ENCODE measurements at regions not wholly inside any gene's neighbourhood (a gene's known extent, or its start where the extent isn't known, plus 50 kb on each side); places are given as distances from the start of the nearest gene placed in this dataset.
"Not testable (repeated sequence)": the region's sequence is repeated elsewhere in the genome, so short reads cannot be mapped to it uniquely, and the experiment has no call there.

DNA sequence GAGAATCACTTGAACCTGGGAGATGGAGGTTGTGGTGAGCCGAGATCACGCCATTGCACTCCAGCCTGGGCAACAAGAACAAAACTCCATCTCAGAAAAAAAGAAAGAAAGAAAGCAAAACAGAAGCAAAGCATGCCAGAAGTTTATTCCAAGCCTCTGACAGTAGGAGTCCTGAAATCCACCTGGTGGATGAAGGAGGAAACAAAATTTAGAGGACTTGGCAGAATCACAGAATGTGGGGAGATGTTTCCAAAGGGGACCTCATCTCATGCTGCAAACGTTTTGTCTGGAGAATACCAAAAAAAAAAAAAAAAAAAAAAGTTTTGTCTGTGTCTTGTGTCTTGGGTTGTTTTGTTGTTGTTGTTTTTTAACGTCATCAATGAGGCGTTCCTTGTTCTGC, 141.1 kb upstream of the RRN3 start:
- H3K27ac ChIP-seq (ENCODE audit: extremely low read depth, low read depth, low read length); POLR2A ChIA-PET; H3K9me3 ChIP-seq (replicated peaks; ENCODE audit: control insufficient read depth, insufficient read depth, low read depth, low read length); H3K4me2 ChIP-seq (ENCODE audit: insufficient read depth, low read length); H3K4me1 ChIP-seq (replicated peaks in 1 of 2; ENCODE audit: control insufficient read depth in 2 of 2, insufficient read depth in 2 of 2, low read length in 2 of 2); DNase-seq (ENCODE audit: extremely low read depth in 1 of 4, low spot score in 3 of 4); H3K9ac ChIP-seq (ENCODE audit: insufficient read depth in 1 of 2, low read depth in 2 of 2, low read length in 2 of 2); H3K27me3 ChIP-seq (ENCODE audit: control insufficient read depth in 2 of 2, insufficient read depth in 2 of 2, low read length in 2 of 2); H3K36me3 ChIP-seq (ENCODE audit: control insufficient read depth, insufficient read depth, low read length); BruUV-seq (replicated peaks); in situ Hi-C loops (cut with MboI); CTCF ChIA-PET (ENCODE audit: low intra/inter-chr PET ratio); FAIRE-seq; H3K9me1 ChIP-seq (ENCODE audit: control insufficient read depth, insufficient read depth, low read length); H2AFZ ChIP-seq (ENCODE audit: low read depth, low read length); intact Hi-C loops (cut with micrococcal nuclease); H3K79me2 ChIP-seq (ENCODE audit: control insufficient read depth, insufficient read depth, low read length); H4K20me1 ChIP-seq (replicated peaks; ENCODE audit: control insufficient read depth, insufficient read depth, low read length); H3K4me3 ChIP-seq: not testable (repeated sequence)
- 0% methylated on average over 1 of the region's 5 CpGs for WGBS (ENCODE audit: insufficient coverage, low coverage, missing lambda C conversion rate)
- ATAC-seq, result peak; percentile 64; the same call in 2 of the 3 replicates

DNA sequence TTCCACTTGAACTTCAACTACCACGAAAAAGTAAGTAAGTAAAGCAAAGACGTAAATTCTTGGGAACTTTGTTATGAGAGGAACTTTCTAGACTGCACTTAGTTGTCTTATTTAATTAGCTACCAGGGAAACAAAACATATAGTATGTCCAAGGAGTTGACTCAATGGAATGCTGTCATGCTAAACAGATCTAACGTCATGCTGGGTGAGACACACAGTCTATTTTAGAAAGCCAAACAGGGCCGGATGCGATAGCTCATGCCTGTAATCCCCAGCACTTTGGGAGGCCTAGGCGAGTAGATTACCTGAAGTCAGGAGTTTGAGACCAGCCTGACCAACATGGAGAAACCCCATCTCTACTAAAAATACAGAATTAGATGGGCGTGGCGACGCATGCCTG, 140.6 kb upstream of the RRN3 start:
- intact Hi-C loops (cut with micrococcal nuclease); H3K4me3 ChIP-seq; H3K9ac ChIP-seq (ENCODE audit: insufficient read depth in 1 of 2, low read depth in 2 of 2, low read length in 2 of 2); H3K4me1 ChIP-seq (replicated peaks in 1 of 2; ENCODE audit: control insufficient read depth in 2 of 2, insufficient read depth in 2 of 2, low read length in 2 of 2); H3K9me3 ChIP-seq (replicated peaks; ENCODE audit: control insufficient read depth, insufficient read depth, low read depth, low read length); in situ Hi-C loops (cut with MboI); H3K9me1 ChIP-seq (ENCODE audit: control insufficient read depth, insufficient read depth, low read length); H3K79me2 ChIP-seq (ENCODE audit: control insufficient read depth, insufficient read depth, low read length); H3K4me2 ChIP-seq (ENCODE audit: insufficient read depth, low read length); BruUV-seq (replicated peaks); POLR2A ChIA-PET; H3K27ac ChIP-seq (ENCODE audit: extremely low read depth, low read depth, low read length); H4K20me1 ChIP-seq (replicated peaks; ENCODE audit: control insufficient read depth, insufficient read depth, low read length); H3K36me3 ChIP-seq (ENCODE audit: control insufficient read depth, insufficient read depth, low read length); ATAC-seq; FAIRE-seq; H2AFZ ChIP-seq (ENCODE audit: low read depth, low read length); DNase-seq (ENCODE audit: extremely low read depth in 1 of 4, low spot score in 3 of 4); H3K27me3 ChIP-seq (ENCODE audit: control insufficient read depth in 2 of 2, insufficient read depth in 2 of 2, low read length in 2 of 2); CTCF ChIA-PET (ENCODE audit: low intra/inter-chr PET ratio): not testable (repeated sequence)
- WGBS (ENCODE audit: insufficient coverage, low coverage, missing lambda C conversion rate), result no CpG with 5 or more reads among the region's 9 CpGs

DNA sequence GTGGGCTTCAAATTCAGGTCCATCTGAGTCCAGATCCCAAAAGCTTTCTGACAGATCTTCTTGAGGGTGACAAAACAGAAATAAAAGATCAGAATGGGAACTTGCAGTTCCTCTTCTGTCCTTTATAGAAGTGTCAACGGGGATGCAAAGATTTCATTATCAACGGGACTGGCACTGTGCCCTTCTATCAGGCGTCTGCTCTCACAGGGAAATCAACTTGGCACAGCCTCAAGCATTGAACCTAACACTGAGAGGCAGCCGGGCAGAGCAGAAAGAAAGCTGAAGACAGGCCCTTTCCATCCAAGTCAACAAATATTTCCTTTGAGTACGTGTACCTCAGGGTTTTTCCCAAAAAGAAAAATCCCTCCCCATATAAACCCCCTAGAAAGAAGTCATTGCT, 136.4 kb upstream of the RRN3 start:
- TSS peak; percentile 8 for BruUV-seq (replicated peaks)
- H3K4me2 ChIP-seq (ENCODE audit: insufficient read depth, low read length); H4K20me1 ChIP-seq (replicated peaks; ENCODE audit: control insufficient read depth, insufficient read depth, low read length); CTCF ChIA-PET (ENCODE audit: low intra/inter-chr PET ratio); POLR2A ChIA-PET; intact Hi-C loops (cut with micrococcal nuclease); H3K27me3 ChIP-seq (ENCODE audit: control insufficient read depth in 2 of 2, insufficient read depth in 2 of 2, low read length in 2 of 2); H3K36me3 ChIP-seq (ENCODE audit: control insufficient read depth, insufficient read depth, low read length); H3K4me1 ChIP-seq (replicated peaks in 1 of 2; ENCODE audit: control insufficient read depth in 2 of 2, insufficient read depth in 2 of 2, low read length in 2 of 2); H3K9me3 ChIP-seq (replicated peaks; ENCODE audit: control insufficient read depth, insufficient read depth, low read depth, low read length); H3K9ac ChIP-seq (ENCODE audit: insufficient read depth in 1 of 2, low read depth in 2 of 2, low read length in 2 of 2); H3K9me1 ChIP-seq (ENCODE audit: control insufficient read depth, insufficient read depth, low read length); DNase-seq (ENCODE audit: extremely low read depth in 1 of 4, low spot score in 3 of 4); H2AFZ ChIP-seq (ENCODE audit: low read depth, low read length); FAIRE-seq; ATAC-seq; in situ Hi-C loops (cut with MboI); H3K27ac ChIP-seq (ENCODE audit: extremely low read depth, low read depth, low read length); H3K4me3 ChIP-seq: not testable (repeated sequence)
- no CpG with 5 or more reads among the region's 5 CpGs for WGBS (ENCODE audit: insufficient coverage, low coverage, missing lambda C conversion rate)
- peaks cover 11% of the 10 kb centered on the region for H3K79me2 ChIP-seq (ENCODE audit: control insufficient read depth, insufficient read depth, low read length)

DNA sequence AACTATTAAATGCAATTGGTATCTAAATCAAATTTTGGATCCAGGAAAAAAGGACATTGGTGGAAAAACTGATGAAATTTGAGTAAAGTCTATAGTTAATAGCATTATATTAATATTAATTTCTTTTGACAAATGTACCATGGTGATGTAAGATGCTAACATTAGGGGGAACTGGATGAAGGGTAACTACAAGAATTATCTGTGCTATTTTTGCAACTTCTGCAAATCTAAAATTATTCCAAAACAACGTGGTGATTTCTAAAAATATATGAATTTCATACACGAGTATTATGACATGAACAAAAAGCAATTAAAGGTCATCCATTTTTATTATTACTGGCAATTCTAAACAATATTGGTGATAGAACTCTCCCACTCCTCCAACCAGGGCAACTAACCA, 135.6 kb upstream of the RRN3 start:
- in situ Hi-C loops (cut with MboI); H3K9me1 ChIP-seq (ENCODE audit: control insufficient read depth, insufficient read depth, low read length); intact Hi-C loops (cut with micrococcal nuclease); H2AFZ ChIP-seq (ENCODE audit: low read depth, low read length); BruUV-seq (replicated peaks); H3K27ac ChIP-seq (ENCODE audit: extremely low read depth, low read depth, low read length); ATAC-seq; FAIRE-seq; H3K36me3 ChIP-seq (ENCODE audit: control insufficient read depth, insufficient read depth, low read length); H3K4me3 ChIP-seq; H3K9ac ChIP-seq (ENCODE audit: insufficient read depth in 1 of 2, low read depth in 2 of 2, low read length in 2 of 2); H3K4me2 ChIP-seq (ENCODE audit: insufficient read depth, low read length); DNase-seq (ENCODE audit: extremely low read depth in 1 of 4, low spot score in 3 of 4); H3K4me1 ChIP-seq (replicated peaks in 1 of 2; ENCODE audit: control insufficient read depth in 2 of 2, insufficient read depth in 2 of 2, low read length in 2 of 2); CTCF ChIA-PET (ENCODE audit: low intra/inter-chr PET ratio); H4K20me1 ChIP-seq (replicated peaks; ENCODE audit: control insufficient read depth, insufficient read depth, low read length); POLR2A ChIA-PET; H3K9me3 ChIP-seq (replicated peaks; ENCODE audit: control insufficient read depth, insufficient read depth, low read depth, low read length); H3K27me3 ChIP-seq (ENCODE audit: control insufficient read depth in 2 of 2, insufficient read depth in 2 of 2, low read length in 2 of 2): not testable (repeated sequence)
- 43% methylated on average over 2 of the region's 2 CpGs for WGBS (ENCODE audit: insufficient coverage, low coverage, missing lambda C conversion rate)
- peaks cover 11% of the 10 kb centered on the region for H3K79me2 ChIP-seq (ENCODE audit: control insufficient read depth, insufficient read depth, low read length)
